HG02571 (cell line): ENCODE measurements at regions not wholly inside any gene's neighbourhood (a gene's known extent, or its start where the extent isn't known, plus 50 kb on each side); places are given as distances from the start of the nearest gene placed in this dataset.

Source experiments
- ATAC-seq: cut with Tn5 transposase; IDR thresholded peaks from one replicate; pipeline ENCODE4 v1.9.1; 2021; ENCODE audit warnings: mild to moderate bottlenecking, moderate library complexity; ENCODE audit not compliant: unreplicated experiment

- ATAC-seq: no peak
Measured at GRCh38 chrX:39645178-39645895, 452.4 kb downstream of the BCOR start.

- ATAC-seq: no peak
Measured at GRCh38 chrX:39648548-39649254, 449.1 kb downstream of the BCOR start.

GRCh38 chrX:39650768-39651347 is 446.9 kb downstream of the BCOR start:
- ATAC-seq: no peak

GRCh38 chrX:39652336-39652735 is 445.4 kb downstream of the BCOR start:
- ATAC-seq: no peak

GRCh38 chrX:39653691-39654090 is 444.1 kb downstream of the BCOR start:
- ATAC-seq: no peak

GRCh38 chrX:39654183-39654925 is 443.4 kb downstream of the BCOR start:
- ATAC-seq: no peak

- ATAC-seq: no peak
Measured at GRCh38 chrX:39654952-39655351, 442.8 kb downstream of the BCOR start.

GRCh38 chrX:39661116-39661907 is 436.4 kb downstream of the BCOR start:
- ATAC-seq: no peak

GRCh38 chrX:39665830-39666518 is 431.8 kb downstream of the BCOR start:
- ATAC-seq: no peak

GRCh38 chrX:39667191-39667590 is 430.6 kb downstream of the BCOR start:
- no peak for ATAC-seq

- no peak for ATAC-seq
Measured at GRCh38 chrX:39667736-39668482, 429.8 kb downstream of the BCOR start.

GRCh38 chrX:39669668-39670067 is 428.1 kb downstream of the BCOR start:
- no peak for ATAC-seq

- no peak for ATAC-seq
Measured at GRCh38 chrX:39670281-39670680, 427.5 kb downstream of the BCOR start.

- ATAC-seq: no peak
Measured at GRCh38 chrX:39672405-39672804, 425.4 kb downstream of the BCOR start.

GRCh38 chrX:39674490-39675161 is 423.1 kb downstream of the BCOR start:
- ATAC-seq: no peak

- no peak for ATAC-seq
Measured at GRCh38 chrX:39675162-39675553, 422.6 kb downstream of the BCOR start.

GRCh38 chrX:39675619-39676018 is 422.1 kb downstream of the BCOR start:
- no peak for ATAC-seq

GRCh38 chrX:39676434-39676833 is 421.3 kb downstream of the BCOR start:
- ATAC-seq: no peak

- ATAC-seq: no peak
Measured at GRCh38 chrX:39677585-39677977, 420.2 kb downstream of the BCOR start.
